ENCODE measurements at regions not wholly inside any gene's neighbourhood (a gene's known extent, or its start where the extent isn't known, plus 50 kb on each side); places are given as distances from the start of the nearest gene placed in this dataset.

DNA sequence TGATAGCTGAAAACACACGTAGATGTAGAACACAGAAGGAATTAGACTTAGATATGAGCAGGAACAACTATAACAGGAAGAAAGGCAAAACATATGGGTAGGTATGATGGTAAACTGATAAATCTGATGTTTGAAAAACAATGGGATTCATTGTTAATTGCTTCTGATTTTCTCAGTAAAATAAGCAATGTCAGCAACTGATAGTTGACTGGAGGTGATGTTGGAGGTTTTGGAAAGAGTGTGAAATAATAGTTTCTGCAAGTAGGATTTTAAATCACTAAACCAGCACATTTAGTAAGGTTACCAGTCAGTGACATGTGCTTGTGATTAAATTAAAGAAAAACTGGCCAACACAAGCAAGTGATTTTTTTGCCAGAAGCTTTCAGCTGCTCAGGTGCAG lies 123.0 kb upstream of the CPNE8 start:
- DNase-seq (ENCODE audit: low read depth) = no peak
- H3K4me3 ChIP-seq (ENCODE audit: low read depth, low read length) = no peak overlapping the region
- no peak for TF ChIP-seq CTCF (IDR thresholded peaks at IDR 0.05; ENCODE audit: insufficient read depth, low read depth, low read length)

DNA sequence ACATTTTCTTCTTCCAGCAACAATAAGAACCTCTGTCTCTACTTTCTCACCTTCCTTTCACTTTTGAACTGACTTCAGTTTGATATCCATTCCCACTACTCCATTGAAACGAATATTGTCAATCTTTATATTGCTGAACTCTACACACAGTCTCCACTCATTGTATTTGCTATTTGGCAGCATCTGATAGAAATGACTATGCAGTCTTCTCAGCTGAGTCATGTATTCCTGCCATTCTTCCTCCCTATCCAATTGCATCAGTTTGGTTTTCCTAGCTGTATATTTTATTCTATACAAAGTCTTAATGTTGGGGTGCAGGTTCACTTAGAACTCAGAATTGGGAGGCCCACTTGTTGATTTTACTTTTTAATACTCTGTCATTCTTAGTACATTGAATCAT lies 107.5 kb upstream of the CPNE8 start:
- DNase-seq (ENCODE audit: low read depth) = no peak
- no peak overlapping the region for H3K4me3 ChIP-seq (ENCODE audit: low read depth, low read length)
- no peak for TF ChIP-seq CTCF (IDR thresholded peaks at IDR 0.05; ENCODE audit: insufficient read depth, low read depth, low read length)

GRCh38 chr12:39011166-39011565 lies 105.8 kb upstream of the CPNE8 start:
- no peak overlapping the region for H3K4me3 ChIP-seq (ENCODE audit: low read depth, low read length)
- no peak for TF ChIP-seq CTCF (IDR thresholded peaks at IDR 0.05; ENCODE audit: insufficient read depth, low read depth, low read length)
- no peak for DNase-seq (ENCODE audit: low read depth)

DNA sequence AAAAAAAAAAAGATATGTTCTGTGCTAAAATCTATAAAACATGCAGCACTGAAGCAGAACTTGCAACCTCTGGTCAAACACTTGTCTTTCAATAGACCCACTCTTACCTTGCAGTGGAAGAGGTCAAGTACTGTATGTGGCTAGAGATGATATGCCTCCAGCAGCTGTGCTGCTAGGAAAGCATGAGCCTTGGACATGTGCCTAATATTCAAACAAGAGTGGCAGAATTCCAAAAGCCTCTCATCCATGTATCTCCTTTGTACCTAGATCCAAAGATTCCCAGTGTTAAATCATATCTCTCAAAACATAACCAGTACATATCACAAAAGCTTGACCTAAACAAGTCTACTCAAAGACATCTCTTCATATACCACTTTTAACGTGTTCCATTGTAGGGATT lies 105.0 kb upstream of the CPNE8 start:
- no peak for TF ChIP-seq CTCF (IDR thresholded peaks at IDR 0.05; ENCODE audit: insufficient read depth, low read depth, low read length)
- DNase-seq (ENCODE audit: low read depth) = no peak
- H3K4me3 ChIP-seq (ENCODE audit: low read depth, low read length) = no peak overlapping the region

GRCh38 chr12:39007619-39008018 lies 102.2 kb upstream of the CPNE8 start:
- no peak for TF ChIP-seq CTCF (IDR thresholded peaks at IDR 0.05; ENCODE audit: insufficient read depth, low read depth, low read length)
- H3K4me3 ChIP-seq (ENCODE audit: low read depth, low read length) = no peak overlapping the region
- DNase-seq (ENCODE audit: low read depth) = no peak

DNA sequence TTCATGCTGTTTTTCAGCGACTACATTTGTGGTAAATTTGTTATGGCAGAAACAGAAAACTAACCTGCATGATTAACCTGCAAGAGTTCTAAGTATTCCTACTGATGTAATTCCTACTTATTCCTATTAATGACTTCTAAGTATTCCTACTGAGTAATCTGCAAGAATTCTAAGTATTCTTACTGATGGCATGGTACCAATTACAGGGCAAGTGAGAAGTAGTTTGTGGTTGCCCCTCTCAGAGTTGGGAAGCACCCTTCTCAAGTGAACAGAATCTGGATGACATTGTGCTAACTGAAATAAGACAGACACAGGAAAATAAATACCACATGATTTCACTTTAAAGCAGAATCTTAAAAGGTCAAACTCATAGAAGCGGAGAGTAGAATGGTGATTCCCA lies 100.9 kb upstream of the CPNE8 start:
- no peak for DNase-seq (ENCODE audit: low read depth)
- TF ChIP-seq CTCF (IDR thresholded peaks at IDR 0.05; ENCODE audit: insufficient read depth, low read depth, low read length) = no peak
- H3K4me3 ChIP-seq (ENCODE audit: low read depth, low read length) = no peak overlapping the region

DNA sequence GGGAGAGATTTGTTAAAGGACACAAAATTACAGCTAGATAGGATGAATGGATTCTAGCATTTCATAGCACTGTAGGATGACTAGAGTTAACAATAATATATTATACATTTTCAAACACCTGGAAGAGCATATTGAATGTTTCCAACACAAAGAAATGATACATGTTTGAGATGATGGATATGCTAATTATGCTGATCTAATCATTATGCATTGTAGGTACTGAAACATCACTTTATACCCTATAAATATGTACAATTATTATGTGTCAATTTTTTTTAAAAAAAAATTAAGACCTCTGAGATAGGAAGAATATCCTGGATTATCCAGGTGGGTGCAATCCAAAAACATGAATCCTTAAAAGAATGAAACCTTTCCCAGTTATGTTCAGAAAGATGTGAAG lies 100.3 kb upstream of the CPNE8 start:
- DNase-seq (ENCODE audit: low read depth) = no peak
- TF ChIP-seq CTCF (IDR thresholded peaks at IDR 0.05; ENCODE audit: insufficient read depth, low read depth, low read length) = no peak
- H3K4me3 ChIP-seq (ENCODE audit: low read depth, low read length) = no peak overlapping the region

Measured in fibroblast of villous mesenchyme (primary cell).